ENCODE measurements at regions not wholly inside any gene's neighbourhood (a gene's known extent, or its start where the extent isn't known, plus 50 kb on each side); places are given as distances from the start of the nearest gene placed in this dataset.

DNA sequence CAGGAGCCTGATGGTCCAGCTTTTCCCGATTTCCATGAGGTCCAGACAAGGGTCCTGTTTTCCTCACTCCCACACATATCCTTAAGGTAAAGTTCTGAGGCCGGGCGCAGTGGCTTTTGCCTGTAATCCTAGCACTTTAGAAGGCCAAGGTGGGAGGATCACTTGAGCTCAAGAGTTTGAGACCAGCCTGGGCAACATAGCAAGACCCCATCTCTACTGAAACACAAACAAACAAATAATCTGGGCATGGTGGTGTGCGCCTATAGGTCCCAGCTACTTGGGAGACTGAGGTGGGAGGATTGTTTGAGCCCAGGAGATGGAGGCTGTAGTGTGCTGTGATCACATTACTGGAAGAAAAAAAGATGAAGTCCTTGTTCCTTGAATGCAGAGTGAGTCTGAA is 53.2 kb upstream of the IYD start:
- TF ChIP-seq, protein P1, sequence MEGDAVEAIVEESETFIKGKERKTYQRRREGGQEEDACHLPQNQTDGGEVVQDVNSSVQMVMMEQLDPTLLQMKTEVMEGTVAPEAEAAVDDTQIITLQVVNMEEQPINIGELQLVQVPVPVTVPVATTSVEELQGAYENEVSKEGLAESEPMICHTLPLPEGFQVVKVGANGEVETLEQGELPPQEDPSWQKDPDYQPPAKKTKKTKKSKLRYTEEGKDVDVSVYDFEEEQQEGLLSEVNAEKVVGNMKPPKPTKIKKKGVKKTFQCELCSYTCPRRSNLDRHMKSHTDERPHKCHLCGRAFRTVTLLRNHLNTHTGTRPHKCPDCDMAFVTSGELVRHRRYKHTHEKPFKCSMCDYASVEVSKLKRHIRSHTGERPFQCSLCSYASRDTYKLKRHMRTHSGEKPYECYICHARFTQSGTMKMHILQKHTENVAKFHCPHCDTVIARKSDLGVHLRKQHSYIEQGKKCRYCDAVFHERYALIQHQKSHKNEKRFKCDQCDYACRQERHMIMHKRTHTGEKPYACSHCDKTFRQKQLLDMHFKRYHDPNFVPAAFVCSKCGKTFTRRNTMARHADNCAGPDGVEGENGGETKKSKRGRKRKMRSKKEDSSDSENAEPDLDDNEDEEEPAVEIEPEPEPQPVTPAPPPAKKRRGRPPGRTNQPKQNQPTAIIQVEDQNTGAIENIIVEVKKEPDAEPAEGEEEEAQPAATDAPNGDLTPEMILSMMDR (conservative IDR thresholded peaks at IDR 0.05; ENCODE audit: low read length), result no peak
- TF ChIP-seq EZH2phosphoT487 (IDR thresholded peaks at IDR 0.05; ENCODE audit: borderline replicate concordance, low read depth, low read length), result no peak
